ENCODE measurements at regions not wholly inside any gene's neighbourhood (a gene's known extent, or its start where the extent isn't known, plus 50 kb on each side); places are given as distances from the start of the nearest gene placed in this dataset.

- no peak for TF ChIP-seq IRF1 (CRISPR knock-in tag; IDR thresholded peaks at IDR 0.05)
- no peak for TF ChIP-seq ZNF425 (CRISPR knock-in tag; conservative IDR thresholded peaks at IDR 0.05)
- TF ChIP-seq ZNF281 (CRISPR knock-in tag; IDR thresholded peaks at IDR 0.05) = no peak
- no peak for TF ChIP-seq SOX15 (CRISPR knock-in tag; IDR thresholded peaks at IDR 0.05)
- no peak for TF ChIP-seq ERG (CRISPR knock-in tag; IDR thresholded peaks at IDR 0.05)
- TF ChIP-seq ZNF423 (CRISPR knock-in tag; IDR thresholded peaks at IDR 0.05) = no peak
- TF ChIP-seq NR2C2 (CRISPR knock-in tag; IDR thresholded peaks at IDR 0.05) = no peak
- TF ChIP-seq E2F4 (CRISPR knock-in tag; IDR thresholded peaks at IDR 0.05; ENCODE audit: borderline replicate concordance, low read depth) = no peak
- no peak for TF ChIP-seq PRRX2 (CRISPR knock-in tag; IDR thresholded peaks at IDR 0.05)
Observed at GRCh38 chr3:70770650-70771049, 458.2 kb upstream of the MDFIC2 start (continued).

- Mint-ChIP-seq H3K4me1 (peaks cover 18% of the 10 kb centered on the region), H3K27me3 (ENCODE audit: low read depth) (no peaks in the 10 kb centered on the region), H3K9me3 (no peaks in the 10 kb centered on the region), H3K36me3 (no peaks in the 10 kb centered on the region), H3K27ac (no peak overlapping the region), H3K4me3 (no peak overlapping the region)
- CTCF ChIA-PET = no interaction called here
- POLR2A ChIA-PET = interaction anchor here (0.6 kb wide), 1 partner anchor 55 kb away, joined by 4 read pairs; no protein-coding TSS in a partner anchor
- no peak for ATAC-seq
- no peak for DNase-seq (ENCODE audit: low spot score)
- no peak for TF ChIP-seq PRDM15 (CRISPR knock-in tag; IDR thresholded peaks at IDR 0.05)
- TF ChIP-seq TP53 (CRISPR knock-in tag; IDR thresholded peaks at IDR 0.05) = no peak
- TF ChIP-seq NR2C2 (CRISPR knock-in tag; IDR thresholded peaks at IDR 0.05) = no peak
- no peak for TF ChIP-seq ZNF138 (CRISPR knock-in tag; conservative IDR thresholded peaks at IDR 0.05)
- TF ChIP-seq ZNF281 (CRISPR knock-in tag; IDR thresholded peaks at IDR 0.05) = no peak
- no peak for TF ChIP-seq NFE2L1 (CRISPR knock-in tag; IDR thresholded peaks at IDR 0.05)
- TF ChIP-seq USF1 (CRISPR knock-in tag; IDR thresholded peaks at IDR 0.05) = no peak
- no peak for TF ChIP-seq MLX (CRISPR knock-in tag; IDR thresholded peaks at IDR 0.05)
- no peak for TF ChIP-seq NFYB (CRISPR knock-in tag; conservative IDR thresholded peaks at IDR 0.05; ENCODE audit: low read depth)
- TF ChIP-seq ZNF416 (CRISPR knock-in tag; IDR thresholded peaks at IDR 0.05) = no peak
- no peak for TF ChIP-seq ERG (CRISPR knock-in tag; IDR thresholded peaks at IDR 0.05)
Observed at GRCh38 chr3:70766301-70766700, 453.9 kb upstream of the MDFIC2 start.

Data from WTC11 (cell line).